ENCODE measurements at regions not wholly inside any gene's neighbourhood (a gene's known extent, or its start where the extent isn't known, plus 50 kb on each side); places are given as distances from the start of the nearest gene placed in this dataset.
A peak's percentile ranks its signal among the peaks of the same experiment; 100 is the strongest.

- DNase-seq = no peak
Observed at GRCh38 chr15:46442901-46443590, 808.2 kb downstream of the SQOR start.

DNA sequence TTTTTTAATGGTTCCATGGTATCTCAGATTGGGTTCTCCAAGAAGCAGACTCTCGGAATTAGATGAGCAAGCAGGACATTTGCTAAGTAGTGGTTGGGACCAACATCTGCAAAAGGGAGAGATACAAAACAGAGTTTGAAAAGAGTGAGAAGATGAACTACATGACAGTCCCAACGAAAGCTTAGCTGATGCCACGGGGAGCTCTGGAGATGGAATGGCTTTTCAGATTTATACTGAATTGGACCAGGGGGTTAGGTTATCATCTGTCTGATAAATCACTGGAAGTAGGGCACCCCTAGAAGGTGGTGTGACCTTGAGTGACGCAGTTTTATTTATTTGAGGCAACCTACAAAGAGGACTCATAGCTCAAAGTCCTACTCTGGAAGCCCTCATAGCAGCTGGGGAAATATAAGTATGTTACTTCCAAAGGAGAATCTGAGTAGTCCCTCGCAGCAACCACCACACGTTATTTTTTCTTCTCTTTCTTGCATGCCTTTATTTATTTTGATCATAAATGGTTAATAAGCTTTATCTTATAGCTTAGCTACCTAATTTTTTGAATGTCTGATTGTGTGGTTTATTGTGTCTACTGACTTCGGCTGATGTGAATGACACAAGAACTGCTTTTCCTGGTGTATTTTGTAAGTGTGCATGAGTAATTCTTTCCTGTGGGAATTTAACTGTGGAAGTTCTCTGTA is 815.4 kb downstream of the SQOR start:
- DNase-seq = no peak

DNA sequence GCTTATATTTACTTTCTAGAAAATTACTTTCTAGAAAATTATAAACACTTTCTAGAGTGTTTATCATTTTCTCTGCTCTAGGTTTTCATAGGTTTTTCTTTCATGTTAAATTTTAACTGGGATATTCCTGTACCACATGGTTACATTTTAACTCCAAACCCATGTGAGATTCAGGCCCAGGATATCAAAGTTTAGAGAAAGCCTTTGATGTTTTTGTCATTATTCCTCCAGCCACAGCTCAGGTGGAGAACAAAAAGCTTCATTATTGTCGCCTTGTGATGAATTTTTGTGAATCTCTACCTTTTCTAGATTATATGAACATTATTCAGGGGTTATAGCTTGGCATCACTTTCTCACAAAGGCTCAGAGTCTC is 816.0 kb downstream of the SQOR start:
- no peak for DNase-seq

GRCh38 chr15:46452297-46452820 is 817.5 kb downstream of the SQOR start:
- DNase-seq = no peak

GRCh38 chr15:46456456-46456855 is 821.6 kb downstream of the SQOR start:
- DNase-seq = no peak

DNA sequence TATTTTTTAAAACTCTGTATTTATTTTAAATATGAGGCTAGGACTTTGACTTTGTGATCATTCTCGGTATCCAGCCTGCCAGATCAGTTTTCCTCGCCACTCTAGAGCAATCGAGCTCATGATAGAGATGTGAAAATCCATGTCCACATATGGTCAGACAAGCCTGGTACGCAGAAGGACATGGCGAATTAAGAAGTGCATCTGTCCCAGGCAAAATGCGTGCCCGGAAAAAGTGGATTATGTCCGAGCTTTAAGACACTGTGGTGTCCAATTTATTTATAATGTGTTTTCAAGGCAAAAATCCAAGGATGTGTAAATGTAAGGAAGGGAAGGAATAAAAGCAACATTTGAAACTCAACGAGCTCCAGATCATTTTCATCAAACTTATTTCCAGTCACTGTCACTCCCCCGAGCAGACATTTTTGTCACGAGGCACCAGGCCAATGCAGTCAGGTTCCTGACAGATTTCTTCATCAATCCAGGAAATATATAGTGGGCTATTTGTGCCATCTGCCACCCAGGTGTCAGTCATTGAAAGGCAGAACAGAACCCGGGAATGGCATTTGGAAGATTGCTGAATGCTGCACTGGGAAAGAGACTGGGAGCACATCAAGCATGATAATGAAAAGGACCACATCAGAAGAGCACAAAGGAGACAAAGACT is 825.7 kb downstream of the SQOR start:
- DNase-seq = no peak

DNA sequence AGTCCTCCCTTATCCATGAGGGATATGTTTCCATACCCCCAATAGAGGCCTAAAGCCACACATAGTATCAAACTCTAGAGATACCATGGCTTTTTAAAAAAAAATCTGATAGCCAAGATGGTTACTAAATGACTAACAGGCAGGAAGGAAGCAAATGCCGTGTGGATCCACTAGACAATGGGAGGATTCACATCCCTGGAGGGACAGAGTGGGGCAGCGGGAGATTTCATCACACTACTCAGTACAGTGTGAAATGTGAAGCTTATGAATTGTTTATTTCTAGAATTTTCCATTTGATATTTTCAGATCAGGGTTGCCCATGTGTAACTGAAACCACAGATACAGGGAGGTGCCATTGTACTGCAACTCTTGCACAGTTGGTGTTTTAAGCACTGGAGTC is 826.6 kb downstream of the SQOR start:
- DNase-seq = no peak

- DNase-seq = no peak
Observed at GRCh38 chr15:46467041-46467440, 832.2 kb downstream of the SQOR start.

DNA sequence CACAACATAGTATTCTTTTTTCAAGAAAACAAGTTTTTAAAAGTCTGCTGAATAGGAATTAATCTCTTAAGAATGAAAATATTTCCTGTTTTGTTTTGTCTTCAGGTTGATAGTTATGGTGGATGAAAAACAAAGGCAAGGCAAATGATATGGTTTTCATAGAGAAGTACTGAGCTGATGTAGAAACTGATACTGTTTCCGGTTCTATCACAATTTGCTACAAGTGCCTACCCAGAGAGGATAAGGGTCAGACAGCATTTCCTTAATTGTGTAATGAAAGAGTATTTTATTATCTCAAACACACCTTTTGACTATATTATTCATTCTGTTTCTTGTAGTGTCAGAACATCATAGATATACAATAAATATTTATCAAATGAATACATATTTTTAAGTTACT is 836.3 kb downstream of the SQOR start:
- no peak for DNase-seq

- DNase-seq = no peak
Observed at GRCh38 chr15:46489276-46489675, 854.4 kb downstream of the SQOR start.

- DNase-seq = peak; percentile 82
Observed at GRCh38 chr15:46496491-46497115, 861.8 kb downstream of the SQOR start.

- no peak for DNase-seq
Observed at GRCh38 chr15:46502667-46503066, 867.8 kb downstream of the SQOR start.

- no peak for DNase-seq
Observed at GRCh38 chr15:46518381-46518780, 883.6 kb downstream of the SQOR start.

DNA sequence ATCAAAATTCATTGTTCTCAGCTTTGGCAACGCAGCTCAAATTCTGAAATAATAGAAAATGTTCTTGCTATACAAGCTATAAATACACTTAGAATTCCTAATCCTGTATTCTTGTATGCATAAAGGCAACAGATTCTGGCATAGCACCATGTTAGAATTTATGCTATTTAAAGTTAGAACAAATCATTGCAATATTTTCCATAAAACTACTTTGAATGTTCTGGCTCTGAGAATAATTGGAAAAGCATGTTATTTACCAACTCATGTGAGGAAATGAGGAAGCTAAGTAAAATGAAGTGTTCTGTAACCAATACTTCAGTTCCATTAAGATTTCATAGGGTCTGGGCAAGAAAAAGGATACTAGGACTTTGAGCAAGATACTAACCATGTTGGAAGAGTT is 888.9 kb downstream of the SQOR start:
- DNase-seq = no peak

GRCh38 chr15:46525984-46526725 is 891.3 kb downstream of the SQOR start:
- no peak for DNase-seq

GRCh38 chr15:46526726-46527110 is 891.9 kb downstream of the SQOR start:
- DNase-seq = no peak

DNA sequence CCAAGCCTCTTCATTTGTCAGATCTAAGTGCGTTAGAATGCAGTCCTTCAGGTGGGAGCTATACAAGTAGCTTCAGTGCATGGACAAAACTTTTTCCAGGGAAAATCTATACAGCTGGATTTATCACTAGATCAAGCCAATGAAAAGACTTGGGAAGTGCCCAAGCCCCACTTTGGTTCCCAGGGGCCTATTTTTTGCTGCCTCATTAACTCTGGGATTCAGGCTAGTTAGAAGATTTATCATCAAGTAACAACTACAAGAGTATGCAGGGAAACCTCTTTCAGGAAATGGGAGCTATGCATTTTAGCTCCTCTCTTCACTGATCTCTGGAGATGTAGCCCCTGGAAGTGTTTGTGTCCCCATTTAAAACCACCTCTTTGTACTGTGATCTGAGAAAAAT is 908.8 kb downstream of the SQOR start:
- DNase-seq = no peak

DNA sequence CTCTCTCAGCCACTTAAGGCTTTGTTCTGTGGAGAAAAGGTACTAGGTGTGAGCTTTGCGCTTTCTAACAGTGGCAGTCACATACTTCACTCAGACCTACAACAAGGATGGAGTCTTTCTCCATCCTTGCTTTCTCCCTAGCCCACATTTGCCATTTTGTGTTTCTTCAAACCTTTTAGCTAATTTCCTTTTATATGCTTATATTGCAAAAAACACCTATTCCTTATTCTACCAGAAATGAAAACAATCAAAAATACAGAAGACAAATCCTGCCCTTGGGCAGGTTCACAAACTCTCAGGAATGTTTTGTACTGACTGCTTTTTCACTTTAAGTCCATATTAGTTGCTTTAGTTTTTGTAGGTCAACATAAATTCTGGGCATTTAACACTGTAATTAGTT is 914.2 kb downstream of the SQOR start:
- DNase-seq = no peak

- no peak for DNase-seq
Observed at GRCh38 chr15:46552316-46552715, 917.5 kb downstream of the SQOR start.

- DNase-seq = no peak
Observed at GRCh38 chr15:46555547-46555946, 920.7 kb downstream of the SQOR start.

GRCh38 chr15:46556010-46556409 is 921.2 kb downstream of the SQOR start:
- no peak for DNase-seq

DNA sequence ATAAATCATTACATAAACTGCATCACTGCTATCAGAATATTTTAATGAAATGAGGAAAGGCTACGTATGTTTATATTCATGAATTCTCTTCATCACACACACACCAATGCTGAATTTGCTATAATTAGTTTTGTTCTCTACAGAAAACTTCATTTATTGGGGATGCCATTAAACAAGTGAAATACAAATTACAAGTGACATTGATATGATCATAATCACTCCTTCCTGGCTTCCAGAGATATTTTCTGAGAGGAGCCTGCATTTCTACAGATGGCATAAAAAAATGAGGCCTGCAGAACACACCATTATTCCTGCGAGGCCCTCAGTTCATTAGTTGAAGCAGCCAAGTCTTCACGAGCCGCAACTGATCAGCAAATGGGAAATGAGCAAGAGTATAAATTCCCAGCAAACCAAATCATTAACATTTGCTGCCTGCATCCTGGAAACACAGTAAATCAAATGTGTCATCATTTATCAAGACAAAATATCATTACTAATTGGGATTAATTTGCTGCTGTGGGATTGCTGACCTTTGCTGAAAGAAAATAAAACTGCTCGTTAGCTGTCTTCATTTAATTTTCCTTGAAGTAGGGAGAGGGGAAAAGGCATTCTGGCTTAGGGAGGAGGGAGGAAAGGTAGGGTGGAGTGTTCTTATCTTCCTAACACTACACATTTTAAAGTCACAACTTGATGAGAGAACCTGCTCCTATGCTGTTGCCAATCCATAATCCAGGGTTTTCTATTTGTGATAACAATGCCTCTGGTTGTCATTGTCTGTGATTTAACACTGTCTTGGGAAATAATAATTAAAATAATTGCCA is 921.9 kb downstream of the SQOR start:
- no peak for DNase-seq
